SK-N-SH treated with all-trans-retinoic acid at 6 μM for 48 hours (cell line): ENCODE measurements at regions not wholly inside any gene's neighbourhood (a gene's known extent, or its start where the extent isn't known, plus 50 kb on each side); places are given as distances from the start of the nearest gene placed in this dataset.
"Not testable (repeated sequence)": the region's sequence is repeated elsewhere in the genome, so short reads cannot be mapped to it uniquely, and the experiment has no call there.

Experiments
- ARNTL ChIP-seq: fragments of 450-650 bp; formaldehyde crosslinking; IDR thresholded peaks from 2 replicates; pipeline ENCODE4 v1.5.0; 2020; ENCODE audit warnings: low read depth, mild to moderate bottlenecking, moderate library complexity, borderline replicate concordance
- CSRNP3 ChIP-seq: fragments of 250-450 bp; sonication (Bioruptor Pico); IDR thresholded peaks from 2 replicates; pipeline ENCODE4 v1.5.1; 2021; ENCODE audit warnings: mild to moderate bottlenecking, moderate library complexity
- ESRRG ChIP-seq: fragments of 250-450 bp; sonication (Bioruptor Pico); IDR thresholded peaks from 2 replicates; pipeline ENCODE4 v1.6.1; 2021; ENCODE audit warnings: mild to moderate bottlenecking
- ISL1 ChIP-seq: fragments of 250-450 bp; sonication (Bioruptor Pico); IDR thresholded peaks from 2 replicates; pipeline ENCODE4 v2.1.2; 2022; ENCODE audit warnings: mild to moderate bottlenecking, moderate library complexity
- PATZ1 ChIP-seq: fragments of 250-450 bp; sonication (Bioruptor Pico); IDR thresholded peaks from 2 replicates; pipeline ENCODE4 v1.8.0; 2020; ENCODE audit warnings: mild to moderate bottlenecking, moderate library complexity, borderline replicate concordance
- PPARA ChIP-seq: fragments of 250-450 bp; sonication (Bioruptor Pico); IDR thresholded peaks from 2 replicates; pipeline ENCODE4 v1.5.0; 2020; ENCODE audit warnings: mild to moderate bottlenecking, borderline replicate concordance
- RARB ChIP-seq: fragments of 250-450 bp; sonication (Bioruptor Pico); IDR thresholded peaks from 2 replicates; pipeline ENCODE4 v1.8.0; 2021; ENCODE audit warnings: mild to moderate bottlenecking, moderate library complexity
- SNAI2 ChIP-seq: fragments of 250-450 bp; sonication (Bioruptor Pico); IDR thresholded peaks from 2 replicates; pipeline ENCODE4 v1.5.0; 2020; ENCODE audit warnings: mild to moderate bottlenecking, moderate library complexity
- ZC3H10 ChIP-seq: fragments of 250-450 bp; sonication (Bioruptor Pico); IDR thresholded peaks from 2 replicates; pipeline ENCODE4 v1.5.1; 2021; ENCODE audit warnings: mild to moderate bottlenecking, moderate library complexity
- ZFP3 ChIP-seq: fragments of 250-450 bp; sonication (Bioruptor Pico); IDR thresholded peaks from 2 replicates; pipeline ENCODE4 v1.5.0; 2020; ENCODE audit warnings: mild to moderate bottlenecking, moderate library complexity
- ZFP30 ChIP-seq: fragments of 450-650 bp; formaldehyde crosslinking; IDR thresholded peaks from 2 replicates; pipeline ENCODE4 v1.5.0; 2022; ENCODE audit warnings: mild to moderate bottlenecking, moderate library complexity
- ZNF565 ChIP-seq: fragments of 450-650 bp; formaldehyde crosslinking; conservative IDR thresholded peaks from 2 replicates; pipeline ENCODE4 v1.5.0; 2020; ENCODE audit warnings: low read depth, mild to moderate bottlenecking, moderate library complexity
- ZNF70 ChIP-seq: fragments of 450-650 bp; formaldehyde crosslinking; IDR thresholded peaks from 2 replicates; pipeline ENCODE4 v1.5.0; 2020; ENCODE audit warnings: mild to moderate bottlenecking, moderate library complexity
- ZNF8 ChIP-seq: fragments of 450-650 bp; formaldehyde crosslinking; IDR thresholded peaks from 2 replicates; pipeline ENCODE4 v1.5.0; 2020; ENCODE audit warnings: mild to moderate bottlenecking, moderate library complexity

GRCh38 chr15:24233134-24233533, 442.4 kb upstream of the NPAP1 start:
- not testable (repeated sequence) for TF ChIP-seq PATZ1 (CRISPR knock-in tag); CSRNP3 (CRISPR knock-in tag); ESRRG (CRISPR knock-in tag); ZFP30 (CRISPR knock-in tag); ARNTL (CRISPR knock-in tag); SNAI2 (CRISPR knock-in tag); ISL1 (CRISPR knock-in tag); ZNF8; ZNF70; ZNF565 (CRISPR knock-in tag); PPARA (CRISPR knock-in tag); RARB (CRISPR knock-in tag); ZFP3 (CRISPR knock-in tag); ZC3H10 (CRISPR knock-in tag)
